GM12874 (cell line): ENCODE measurements at regions not wholly inside any gene's neighbourhood (a gene's known extent, or its start where the extent isn't known, plus 50 kb on each side); places are given as distances from the start of the nearest gene placed in this dataset.
A peak's percentile ranks its signal among the peaks of the same experiment; 100 is the strongest.

Experiments
- TF ChIP-seq, protein P1 (sequence below): IDR thresholded peaks from 2 replicates; pipeline ENCODE4 v1.5.1; 2011; ENCODE audit warnings: low read depth, mild to moderate bottlenecking, control low read depth, low read length, moderate library complexity; ENCODE audit not compliant: insufficient read depth

DNA sequence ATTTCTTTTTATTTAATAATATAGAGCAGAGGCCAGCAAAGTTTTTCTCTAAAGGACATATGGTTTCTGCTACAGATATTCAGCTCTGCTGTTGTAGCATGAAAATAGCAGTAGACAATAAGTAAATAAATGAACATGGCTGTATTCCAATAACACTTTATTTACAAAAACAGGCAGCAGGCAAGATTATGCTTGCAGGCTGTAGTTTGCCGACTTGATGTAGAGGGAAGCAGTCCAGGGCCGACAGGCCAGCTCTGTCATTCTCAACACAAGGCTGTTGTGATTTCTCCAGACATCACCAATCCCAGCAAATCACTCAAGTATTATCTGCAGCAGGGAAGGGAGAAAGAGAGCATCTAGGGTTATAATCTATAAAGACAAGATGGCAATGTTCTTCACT, 1062.5 kb upstream of the PCDH9 start:
- TF ChIP-seq, protein P1, sequence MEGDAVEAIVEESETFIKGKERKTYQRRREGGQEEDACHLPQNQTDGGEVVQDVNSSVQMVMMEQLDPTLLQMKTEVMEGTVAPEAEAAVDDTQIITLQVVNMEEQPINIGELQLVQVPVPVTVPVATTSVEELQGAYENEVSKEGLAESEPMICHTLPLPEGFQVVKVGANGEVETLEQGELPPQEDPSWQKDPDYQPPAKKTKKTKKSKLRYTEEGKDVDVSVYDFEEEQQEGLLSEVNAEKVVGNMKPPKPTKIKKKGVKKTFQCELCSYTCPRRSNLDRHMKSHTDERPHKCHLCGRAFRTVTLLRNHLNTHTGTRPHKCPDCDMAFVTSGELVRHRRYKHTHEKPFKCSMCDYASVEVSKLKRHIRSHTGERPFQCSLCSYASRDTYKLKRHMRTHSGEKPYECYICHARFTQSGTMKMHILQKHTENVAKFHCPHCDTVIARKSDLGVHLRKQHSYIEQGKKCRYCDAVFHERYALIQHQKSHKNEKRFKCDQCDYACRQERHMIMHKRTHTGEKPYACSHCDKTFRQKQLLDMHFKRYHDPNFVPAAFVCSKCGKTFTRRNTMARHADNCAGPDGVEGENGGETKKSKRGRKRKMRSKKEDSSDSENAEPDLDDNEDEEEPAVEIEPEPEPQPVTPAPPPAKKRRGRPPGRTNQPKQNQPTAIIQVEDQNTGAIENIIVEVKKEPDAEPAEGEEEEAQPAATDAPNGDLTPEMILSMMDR = no peak

- TF ChIP-seq, protein P1 = no peak
These were observed 1061.5 kb upstream of the PCDH9 start for GRCh38 chr13:68291595-68291994.

DNA sequence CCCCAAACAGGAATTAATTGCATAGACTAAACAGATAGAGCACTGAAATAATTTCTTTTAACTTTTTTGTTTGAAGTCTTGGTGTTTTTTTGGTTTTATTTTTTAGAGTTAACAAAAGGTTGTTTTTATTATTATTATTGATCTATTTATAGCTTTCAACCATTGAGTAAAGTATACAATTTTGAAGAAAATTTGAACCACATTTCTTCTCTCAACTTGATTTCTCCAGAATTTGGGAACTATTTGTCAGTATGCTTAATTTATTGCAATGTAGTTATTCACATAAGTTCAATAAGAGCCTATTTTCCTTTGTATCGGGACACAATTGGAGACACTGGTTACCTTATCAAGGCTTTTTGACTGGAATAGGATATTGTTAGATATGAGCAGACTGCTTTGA, 1045.6 kb upstream of the PCDH9 start:
- TF ChIP-seq, protein P1 = no peak

GRCh38 chr13:68272652-68273051, 1042.5 kb upstream of the PCDH9 start:
- TF ChIP-seq, protein P1 = no peak

DNA sequence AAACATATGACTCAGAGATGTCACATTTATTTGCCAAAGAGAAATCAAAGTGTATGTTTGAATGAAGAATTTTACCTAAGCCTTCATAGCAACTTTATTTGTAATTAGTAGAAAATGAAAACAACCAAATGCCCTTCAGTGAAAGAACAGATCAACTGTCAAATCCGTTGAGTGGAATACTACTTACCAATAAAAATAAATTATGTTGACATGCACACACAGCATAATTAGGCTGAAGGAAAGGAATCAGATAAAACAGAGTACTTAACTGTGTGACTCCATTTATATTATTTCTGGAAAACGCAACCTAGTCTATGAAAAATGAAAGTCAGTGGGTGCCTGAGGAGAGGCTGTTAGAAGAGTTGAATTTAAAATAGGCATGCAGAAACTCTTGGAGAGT, 1034.6 kb upstream of the PCDH9 start:
- TF ChIP-seq, protein P1 = no peak

DNA sequence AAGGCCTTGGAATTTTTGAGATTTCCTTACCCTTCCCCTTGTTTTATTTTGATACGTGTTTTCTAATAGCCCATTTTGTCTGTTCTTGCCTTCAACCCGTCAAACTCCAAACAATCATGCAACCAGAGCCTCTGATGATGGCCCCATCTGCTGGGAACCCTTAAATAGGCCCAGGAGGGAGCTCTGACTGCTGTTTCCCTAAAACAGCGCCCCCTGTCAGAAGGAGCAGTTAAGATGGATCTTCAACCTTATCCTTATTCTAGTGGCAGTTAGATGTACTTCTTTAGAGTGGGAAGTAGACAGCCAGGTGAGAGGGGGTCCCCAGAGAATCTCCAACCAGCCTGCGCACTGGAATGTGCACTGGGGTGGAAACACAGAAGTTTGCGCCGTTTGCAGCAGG, 1031.0 kb upstream of the PCDH9 start:
- TF ChIP-seq, protein P1 = 0 out of 2 replicates have a peak, but pooled peaks have one; percentile 11

DNA sequence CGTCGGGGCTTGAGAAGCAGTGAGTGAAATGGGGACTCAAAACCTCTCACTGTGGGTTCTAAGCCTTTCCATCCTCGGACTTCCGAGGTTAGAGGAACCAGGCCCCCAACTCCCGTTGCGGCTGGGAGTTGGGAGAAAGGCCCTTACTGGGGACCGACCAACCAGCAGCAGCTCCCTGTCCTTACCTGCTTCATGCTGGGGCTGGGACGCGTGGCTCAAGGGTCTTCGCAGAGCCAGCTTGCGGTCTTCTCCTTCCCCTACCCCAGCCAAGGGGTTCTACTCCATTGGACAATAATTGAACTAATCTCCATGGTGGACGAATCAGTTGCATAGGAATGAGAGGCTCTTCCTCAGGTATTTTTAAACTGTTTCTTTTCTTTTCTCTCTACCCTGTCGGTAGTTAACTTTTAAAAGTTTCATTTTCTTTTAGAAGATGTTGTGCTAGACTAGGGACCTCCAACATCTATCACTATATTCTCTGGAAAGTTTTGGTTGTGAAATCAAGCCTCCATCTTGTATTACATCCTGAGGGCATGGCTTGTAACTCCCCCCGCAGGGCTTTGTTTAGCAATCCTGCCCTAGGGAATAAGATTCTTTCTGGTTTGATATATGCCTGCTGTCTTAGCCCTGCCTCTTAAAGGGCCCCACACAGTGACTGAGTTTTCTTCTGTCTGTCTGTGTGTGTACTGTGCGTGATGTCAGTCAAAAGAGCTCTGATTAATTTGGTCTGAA, 1027.1 kb upstream of the PCDH9 start:
- TF ChIP-seq, protein P1 = no peak
